Suppressor macrophage (primary cell): ENCODE measurements at regions not wholly inside any gene's neighbourhood (a gene's known extent, or its start where the extent isn't known, plus 50 kb on each side); places are given as distances from the start of the nearest gene placed in this dataset.

Experiments
- DNase-seq, 4 experiments: peaks; one replicate each; pipeline ENCODE4 v3.0.0-alpha.2; 2020 to 2022

DNA sequence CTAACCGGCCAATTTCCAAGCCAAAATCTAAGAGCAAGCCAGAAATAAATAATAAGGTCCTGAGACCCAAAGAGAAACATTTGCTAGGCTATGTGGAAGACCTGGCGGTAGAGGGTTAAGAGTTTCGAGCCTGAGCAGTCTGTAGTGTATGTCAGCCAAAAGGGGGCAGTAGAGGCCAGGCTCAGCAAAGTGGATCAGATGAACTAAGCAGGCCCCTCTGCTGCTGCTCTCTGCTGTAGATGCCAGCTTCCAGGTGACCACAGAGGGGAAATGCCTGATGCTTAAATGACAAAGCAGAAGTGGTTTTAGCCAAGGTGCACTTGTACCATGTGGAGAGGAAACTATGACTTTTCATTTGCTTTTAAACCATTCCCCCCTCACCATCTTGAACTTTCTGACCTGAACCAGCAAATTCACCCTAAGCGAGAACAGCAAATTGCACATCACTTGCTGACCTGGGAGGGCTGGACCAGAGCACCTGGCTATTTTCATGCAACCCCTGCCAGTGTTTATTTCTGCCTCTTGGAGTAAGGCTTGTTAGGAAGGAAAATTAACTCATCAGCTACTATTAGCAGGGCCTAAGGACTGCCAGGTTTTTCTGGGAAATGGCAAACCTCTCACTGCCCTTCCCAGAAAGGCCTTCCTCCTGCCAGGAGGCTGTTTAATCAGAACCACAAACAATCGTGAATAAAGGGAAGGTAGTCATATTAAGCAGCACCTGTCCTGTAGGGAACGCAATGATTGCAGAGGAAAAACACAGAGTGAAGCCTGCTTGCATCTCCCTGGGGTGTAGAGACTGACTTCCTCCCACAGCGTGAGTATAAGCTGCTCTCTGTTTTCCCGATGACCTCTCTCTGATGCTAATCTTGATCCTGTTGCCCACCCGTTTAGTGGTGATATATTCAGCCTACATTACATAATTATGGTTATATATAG is 818.2 kb downstream of the TLR4 start:
- DNase-seq = peak; percentile 60 to 72 (median 66)

DNA sequence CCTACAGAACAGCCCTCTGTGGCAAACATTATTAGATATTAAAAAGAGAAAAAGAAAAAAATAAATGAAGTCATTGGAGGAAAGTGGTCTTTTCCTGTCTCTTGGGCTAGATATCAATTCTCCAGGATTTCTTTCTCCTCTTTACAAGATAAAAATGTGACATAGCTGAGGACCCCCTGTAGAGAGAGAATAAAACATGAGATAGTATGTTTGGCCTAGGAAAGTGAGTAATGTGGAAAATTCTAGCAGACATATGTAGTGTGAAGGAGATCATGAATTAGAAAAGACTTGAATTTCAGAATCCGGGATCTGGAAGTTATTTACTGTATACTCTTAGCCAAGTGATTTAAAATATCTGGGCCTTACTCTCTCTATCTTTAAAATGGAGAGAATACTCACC is 823.1 kb downstream of the TLR4 start:
- DNase-seq = no peak

DNA sequence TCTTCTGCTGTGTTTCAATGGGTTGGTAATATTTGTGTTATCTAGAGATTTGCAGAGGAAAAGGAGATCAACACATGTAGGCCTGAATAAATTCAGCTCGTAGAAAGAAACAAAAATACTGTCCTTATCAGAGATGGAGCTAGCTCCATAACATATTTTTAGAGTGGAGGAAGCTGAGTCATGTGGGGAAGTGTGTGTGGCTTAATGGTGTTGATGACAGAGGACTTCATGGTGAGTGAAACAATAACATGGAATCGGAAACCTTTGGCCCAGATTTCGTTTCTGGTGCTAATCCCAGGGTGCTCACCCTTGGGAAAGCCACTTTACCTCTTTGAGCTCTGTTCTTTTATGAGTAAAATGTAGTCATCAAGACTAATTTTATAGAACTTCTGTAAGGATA is 825.0 kb downstream of the TLR4 start:
- peak; percentile 23 to 56 (median 44) for DNase-seq

DNA sequence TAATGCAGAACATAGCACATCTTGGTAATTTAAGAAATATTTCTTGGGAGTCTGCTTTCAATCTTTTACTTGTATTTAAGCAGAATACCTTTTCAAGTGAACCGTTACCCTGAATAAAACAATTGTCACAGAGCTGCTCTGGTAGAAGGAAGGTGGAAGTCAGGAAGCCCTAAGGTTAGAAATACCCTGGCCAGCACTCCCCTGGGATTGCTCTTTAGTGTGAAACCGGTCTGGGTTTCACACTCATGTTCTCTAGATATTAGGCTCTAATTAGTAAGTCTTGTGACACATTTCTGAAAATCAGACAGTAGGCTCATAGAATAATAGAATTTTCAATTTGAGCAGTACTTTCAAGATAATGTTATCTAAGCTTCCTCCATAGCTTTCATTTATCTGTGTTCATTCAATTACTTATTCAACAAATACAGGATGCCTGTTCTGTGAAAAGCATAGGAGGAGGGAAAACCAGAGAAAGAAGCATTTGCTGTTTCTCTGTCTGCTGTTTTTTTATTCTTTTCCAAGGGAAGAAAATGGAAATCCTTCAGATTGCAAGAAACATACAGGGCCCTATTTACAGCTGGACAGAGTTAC is 825.5 kb downstream of the TLR4 start:
- no peak for DNase-seq

DNA sequence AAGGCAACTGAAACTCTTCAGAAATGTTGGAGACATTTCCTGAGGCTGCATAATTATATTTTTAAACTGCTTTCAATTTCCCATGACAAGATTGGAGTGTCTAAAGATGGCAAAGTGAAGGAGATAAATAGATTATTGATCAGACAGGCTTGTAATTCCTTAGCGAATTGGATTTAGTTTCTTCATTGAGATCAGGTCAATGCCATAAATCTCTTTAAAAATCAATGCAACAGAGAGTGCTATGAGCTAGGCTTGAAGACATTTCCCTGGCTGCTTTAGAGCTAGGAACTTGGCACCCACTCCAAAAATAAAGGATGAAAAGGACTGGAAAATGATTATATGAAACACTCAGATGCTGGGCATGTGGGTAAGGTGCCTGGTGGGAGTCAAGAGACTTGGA is 828.4 kb downstream of the TLR4 start:
- no peak for DNase-seq

DNA sequence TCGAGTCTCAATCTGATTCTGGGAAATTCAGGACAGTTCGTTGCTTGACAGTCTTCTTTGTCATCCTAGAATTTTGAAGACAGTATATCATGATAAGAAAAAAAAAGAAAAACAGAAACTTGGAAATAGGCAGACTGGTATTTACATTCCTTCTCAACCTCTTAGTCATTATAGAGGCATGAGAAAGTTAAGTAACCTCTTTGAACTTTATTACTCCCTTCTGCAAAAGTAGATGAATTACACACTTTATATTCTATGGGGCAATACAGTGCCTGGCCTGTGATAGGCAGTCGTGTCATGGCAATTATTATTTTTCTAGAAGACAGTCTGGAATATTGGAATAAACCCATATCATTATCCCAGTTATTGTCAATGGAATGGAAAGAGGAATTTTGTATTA is 828.9 kb downstream of the TLR4 start:
- DNase-seq = no peak

DNA sequence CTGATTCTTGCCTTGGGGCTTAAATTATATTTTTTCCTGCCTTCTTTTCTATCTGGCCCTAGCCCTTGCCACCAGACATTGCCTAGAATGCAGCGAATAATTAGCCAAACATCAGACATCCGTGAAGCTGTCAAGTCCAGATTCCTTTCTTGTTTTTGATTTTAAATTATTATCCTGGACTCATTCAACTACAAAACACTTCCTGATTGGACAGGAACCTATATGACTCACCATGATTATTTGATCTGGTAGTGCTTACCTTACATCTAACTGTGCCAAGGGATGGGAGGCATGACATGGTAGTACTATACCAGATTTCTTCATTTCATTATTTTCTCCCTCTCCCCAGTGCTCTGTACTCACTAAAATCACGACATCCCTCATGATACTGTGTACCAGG is 829.6 kb downstream of the TLR4 start:
- DNase-seq = no peak

DNA sequence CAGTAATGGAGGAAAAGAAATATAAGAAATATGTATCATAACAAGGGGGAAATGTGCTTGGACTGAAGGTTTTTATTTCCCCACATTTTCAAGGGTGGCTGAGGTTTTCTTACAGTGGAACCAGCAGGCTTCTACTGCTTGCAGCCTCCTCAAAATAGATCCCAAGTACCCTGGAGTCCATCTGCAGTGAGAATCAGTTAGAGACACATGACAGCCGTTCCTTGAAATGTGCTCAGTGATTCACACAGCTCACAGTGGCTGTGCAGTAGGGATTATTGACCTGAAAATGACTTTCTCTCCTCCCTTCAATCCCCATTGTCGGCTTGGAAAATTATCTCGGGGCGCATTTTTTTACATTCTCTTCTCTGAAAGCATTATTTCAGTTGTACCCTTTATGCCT is 832.0 kb downstream of the TLR4 start:
- DNase-seq = no peak

DNA sequence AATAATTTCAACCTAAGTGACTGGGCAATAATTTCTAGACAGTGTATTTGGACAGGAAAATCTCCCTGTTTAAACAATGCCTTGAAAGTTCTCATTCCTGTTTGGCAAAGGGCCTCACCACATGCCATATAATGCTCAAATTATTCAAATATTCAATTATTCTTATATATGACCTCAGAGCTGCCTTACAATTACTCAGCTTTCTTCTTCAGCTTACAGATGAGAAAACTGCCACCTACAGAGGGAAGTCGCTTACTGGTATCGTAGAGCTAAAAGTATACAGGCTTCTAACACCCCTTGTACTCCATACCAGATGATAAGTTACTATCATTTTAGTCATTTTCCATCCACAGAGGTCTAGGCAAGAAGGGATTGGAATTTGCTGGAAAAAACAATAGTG is 830.3 kb downstream of the BRINP1 start:
- DNase-seq = no peak

DNA sequence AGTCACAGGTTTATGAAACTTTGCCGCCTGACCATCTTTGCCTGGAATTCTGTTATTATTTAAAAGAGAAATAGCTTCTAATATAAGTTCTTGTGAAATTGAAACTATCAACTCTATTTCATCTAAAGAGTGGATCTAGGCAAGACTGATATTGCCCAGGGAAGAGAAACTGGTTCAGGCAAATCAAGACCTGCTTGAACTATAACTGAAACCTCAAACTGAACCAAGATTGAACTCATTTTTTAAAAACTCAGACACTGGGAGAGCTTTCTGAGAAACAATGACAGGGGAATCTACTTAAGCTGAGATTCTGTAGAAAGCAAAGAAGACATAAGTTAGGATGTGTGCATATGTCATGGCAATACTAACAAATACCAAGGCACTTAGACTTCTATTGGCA is 815.8 kb downstream of the BRINP1 start:
- DNase-seq = no peak

DNA sequence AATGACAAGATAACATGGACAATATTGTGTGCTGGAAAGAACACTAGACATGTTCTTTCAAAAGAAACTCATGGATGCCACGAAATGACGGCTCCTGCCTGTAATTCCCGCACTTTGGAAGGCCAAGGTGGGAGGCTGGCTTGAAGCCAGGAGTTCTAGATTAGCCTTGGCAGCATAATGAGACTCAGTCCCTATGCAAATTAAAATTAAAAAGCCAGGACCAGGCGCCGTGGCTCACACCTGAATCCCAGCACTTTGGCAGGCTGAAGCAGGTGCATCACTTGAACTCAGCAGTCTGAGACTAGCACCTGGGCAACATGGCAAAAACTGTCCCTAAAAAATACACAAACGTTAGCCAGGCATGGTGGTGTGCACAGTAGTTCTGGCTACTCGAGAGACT is 814.2 kb downstream of the BRINP1 start:
- DNase-seq = no peak

DNA sequence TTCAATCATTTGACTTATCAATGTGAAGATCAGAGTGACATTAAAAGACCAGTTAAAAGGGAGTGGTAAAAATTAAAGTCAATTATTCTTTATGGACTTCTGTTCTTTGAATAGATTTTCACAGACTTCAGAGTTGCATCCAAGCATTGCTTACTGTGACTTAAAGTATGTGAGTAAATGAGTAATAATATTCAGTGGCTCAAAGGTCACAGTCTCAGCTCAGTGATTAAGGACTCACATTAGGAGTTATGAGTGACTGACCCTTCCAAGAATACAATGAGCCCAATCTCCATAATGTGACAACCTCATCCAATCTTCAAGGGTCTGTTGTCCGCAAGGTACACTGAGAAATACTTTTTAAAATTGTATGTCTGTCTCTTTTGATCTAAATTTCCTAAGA is 811.2 kb downstream of the BRINP1 start:
- DNase-seq = no peak

DNA sequence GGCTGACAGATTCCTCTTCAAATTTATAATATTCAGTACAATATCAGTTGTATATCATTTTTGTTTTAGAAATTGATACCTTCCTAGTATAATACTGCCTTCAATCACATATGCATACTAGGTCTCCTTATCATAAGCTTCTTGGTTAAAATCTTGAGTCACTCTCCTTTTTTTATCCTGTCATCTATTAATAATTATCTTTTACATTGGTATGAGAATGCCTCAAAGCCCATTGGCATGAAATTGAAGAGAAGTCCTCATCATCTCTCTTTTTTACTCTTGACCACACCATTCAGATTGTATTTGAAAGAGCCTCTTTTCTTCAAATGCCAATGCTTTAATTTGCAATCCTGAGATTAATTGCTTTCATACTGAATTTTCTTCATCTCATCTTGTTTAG is 810.3 kb downstream of the BRINP1 start:
- DNase-seq = no peak

DNA sequence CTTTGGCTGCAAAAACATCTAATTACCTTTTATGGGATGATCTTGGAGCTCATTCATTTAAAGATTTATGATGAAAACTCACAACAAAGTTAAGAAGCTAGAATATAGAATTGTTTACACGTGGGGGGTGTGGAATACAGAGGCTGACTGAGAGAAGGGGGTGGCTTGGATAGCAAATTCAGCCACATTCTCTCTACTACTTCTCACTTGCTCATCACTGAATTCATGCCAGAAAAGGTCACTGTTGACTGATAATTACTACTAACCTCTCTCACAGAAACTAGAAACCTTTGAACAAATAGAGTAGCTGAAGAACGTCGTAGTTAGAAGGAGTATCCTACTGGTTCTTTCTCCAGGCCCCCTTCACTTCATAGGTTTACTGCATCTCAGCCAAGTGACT is 808.2 kb downstream of the BRINP1 start:
- DNase-seq = no peak

DNA sequence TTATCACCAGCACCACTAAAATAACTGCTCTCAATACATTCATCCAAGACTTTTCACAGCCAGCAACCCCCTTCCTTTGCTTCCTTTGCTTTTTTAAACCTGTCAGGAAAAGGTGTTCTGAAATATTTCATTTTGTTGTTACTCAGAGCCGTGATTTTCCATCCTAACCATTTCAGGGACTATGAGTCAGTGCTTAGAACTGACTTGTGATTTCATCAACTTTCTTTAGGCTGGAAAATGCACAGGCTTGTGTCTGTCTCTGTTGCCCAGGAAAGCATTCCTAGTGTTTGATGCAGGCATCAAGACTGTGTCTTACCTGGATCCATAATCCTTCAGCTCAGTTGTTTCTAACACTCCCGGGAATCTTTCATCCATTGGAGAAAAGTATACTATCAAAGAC is 805.6 kb downstream of the BRINP1 start:
- no peak for DNase-seq

DNA sequence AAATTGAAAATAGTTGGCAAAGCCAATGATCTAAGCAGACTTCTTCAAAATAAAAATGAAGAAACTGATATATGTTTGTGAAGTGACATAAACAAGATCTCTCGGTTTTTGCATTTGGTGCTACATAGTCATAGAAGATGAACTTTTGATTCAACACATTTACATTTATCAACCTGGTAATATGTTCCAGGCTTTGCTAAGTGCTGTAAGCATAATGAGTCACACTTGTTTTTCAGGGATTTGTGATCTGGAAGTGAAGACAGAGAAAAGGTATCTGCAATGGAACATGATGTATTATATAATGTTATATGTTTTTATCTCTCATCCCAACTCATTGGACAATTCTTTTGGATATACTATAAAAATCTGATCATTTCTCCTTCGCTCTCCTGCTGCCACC is 801.4 kb downstream of the BRINP1 start:
- DNase-seq = no peak

DNA sequence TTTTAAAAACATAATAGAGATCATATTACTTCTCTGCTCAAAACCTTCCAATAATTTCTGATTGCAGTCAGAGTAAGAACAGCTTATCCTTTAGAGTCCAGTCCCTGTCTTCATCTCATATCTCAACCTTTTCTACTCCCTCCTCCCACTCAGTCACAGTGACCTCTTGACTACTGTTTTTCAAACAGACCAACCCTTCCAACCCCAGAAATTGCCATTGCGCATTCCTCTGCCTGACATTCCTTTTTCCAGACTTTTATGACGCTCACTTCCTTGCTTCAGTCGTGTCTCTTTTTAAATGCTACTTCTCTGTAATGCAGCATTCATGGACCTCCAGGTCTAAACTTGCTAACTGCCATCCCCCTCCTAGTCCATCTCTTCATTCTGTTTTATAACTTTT is 800.5 kb downstream of the BRINP1 start:
- no peak for DNase-seq

DNA sequence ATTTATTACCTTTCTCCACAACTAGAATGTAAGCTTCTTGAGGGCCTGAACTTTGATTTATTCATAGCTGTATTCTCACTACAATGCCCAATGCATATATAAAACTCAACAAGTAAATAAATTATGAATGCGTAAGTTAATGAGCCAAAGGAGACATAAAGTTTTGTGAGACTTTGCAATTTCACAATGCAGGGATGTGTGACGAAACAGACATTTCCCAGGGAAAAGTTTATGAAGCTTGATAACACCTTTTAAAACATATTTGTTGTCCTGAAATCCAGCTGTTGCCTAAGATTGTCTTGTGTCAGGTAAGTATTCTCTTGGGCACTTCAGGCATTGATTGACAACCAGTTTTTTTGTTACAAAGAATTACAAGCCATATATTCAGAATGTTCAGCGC is 800.1 kb downstream of the BRINP1 start:
- no peak for DNase-seq

DNA sequence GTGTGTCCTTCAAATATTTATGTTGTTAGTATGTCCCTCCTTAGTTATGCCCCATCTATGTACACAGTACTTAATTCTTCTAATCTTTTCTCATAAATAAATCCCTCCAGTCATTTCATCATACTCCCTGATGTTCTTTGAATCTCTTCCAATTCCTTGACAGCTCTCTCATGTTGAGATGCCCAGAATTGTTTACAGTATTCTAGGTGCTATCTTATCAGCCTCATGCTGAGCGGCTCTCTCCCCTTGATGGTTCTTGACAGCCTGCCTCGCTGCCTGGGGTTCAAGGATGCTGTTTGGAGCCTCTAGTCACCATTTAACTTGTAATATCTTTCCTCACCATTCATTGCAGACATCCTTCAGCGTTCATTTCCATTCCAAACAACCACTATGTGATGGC is 799.2 kb downstream of the BRINP1 start:
- DNase-seq = no peak

DNA sequence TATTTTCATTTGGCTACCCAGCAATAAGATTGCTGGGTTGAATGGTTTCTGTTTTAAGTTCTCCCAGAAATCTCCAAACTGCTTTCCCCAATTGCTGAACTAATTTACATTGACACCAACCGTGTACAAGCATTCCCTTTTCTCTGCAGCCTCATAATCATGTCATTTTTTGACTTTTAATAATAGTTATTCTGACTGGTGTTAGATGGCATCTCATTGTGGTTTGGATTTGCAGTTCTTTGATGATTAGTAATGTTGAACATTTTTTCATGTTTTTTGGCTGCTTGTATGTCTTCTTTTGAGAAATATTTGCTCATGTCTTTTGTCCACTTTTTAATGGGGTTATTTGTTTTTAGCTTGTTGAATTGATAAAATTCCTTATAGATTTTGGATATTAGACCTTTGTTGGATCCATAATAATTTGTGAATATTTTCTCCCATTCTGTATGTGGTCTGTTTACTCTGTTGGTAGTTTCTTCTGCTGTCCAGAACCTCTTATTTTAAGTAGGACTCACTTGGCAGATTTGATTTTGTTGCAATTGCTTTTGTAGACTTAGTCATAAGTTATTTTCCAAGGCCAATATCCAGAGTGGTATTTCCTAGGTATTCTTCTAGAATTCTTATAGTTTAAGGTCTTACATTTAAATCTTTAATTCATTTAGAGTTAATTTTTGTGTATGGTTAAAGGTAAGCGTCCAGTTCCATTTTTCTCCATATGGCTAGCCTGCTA is 793.7 kb downstream of the BRINP1 start:
- DNase-seq = no peak

DNA sequence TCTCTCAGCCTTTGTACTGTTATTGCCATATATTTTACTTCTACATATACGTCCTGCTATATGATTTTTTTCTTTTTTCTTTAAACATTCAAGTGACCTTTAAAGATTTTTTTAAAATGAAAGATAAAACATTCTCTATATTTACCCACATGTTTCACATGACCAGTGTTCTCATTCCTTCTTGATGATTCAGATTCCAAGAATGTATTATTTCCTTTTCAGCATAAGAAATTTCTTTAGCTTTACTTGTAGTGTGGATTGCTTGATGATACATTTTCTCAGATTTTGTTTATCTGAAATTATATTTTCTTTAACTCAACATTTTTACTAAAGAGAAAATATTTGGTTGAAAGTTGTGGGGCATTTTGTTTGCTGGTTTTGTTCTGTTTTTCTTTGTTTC is 792.1 kb downstream of the BRINP1 start:
- no peak for DNase-seq

DNA sequence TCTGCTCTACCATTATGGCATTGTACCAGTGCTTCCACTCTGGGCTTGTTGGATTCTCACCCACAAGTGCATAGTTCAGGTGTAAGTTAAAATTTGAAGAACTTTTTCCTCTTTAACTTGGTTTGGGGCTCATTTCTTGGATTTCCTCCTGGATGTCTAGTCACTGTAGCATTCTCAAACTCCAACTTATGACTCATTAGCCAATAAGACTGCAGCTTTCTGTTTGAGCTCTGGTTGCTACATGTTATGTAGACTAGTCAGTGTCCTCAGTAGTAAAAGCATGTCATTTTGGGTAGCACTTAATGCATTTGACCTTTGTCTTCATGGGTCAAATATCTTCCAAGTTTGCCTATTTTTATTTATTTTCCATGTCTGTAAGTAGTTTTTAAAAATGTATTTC is 790.8 kb downstream of the BRINP1 start:
- DNase-seq = no peak

DNA sequence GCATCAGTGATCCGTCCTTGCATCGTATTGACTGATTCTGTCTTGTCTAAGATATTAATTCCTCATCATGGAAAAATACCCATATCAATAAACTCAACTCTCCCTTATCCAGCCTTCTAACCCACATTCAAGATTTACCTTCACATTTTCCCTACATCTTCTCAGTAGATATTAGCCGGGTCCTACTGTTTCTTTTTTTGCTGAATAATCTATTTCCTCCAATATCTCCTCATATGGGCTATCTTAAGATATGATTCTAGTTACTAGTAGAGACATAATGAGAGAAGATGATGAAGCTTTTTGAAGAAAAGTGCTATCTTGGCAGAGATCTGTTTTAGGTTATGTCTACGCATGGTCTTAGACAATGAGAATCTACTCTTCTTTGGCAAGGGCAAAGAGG is 785.8 kb downstream of the BRINP1 start:
- no peak for DNase-seq

DNA sequence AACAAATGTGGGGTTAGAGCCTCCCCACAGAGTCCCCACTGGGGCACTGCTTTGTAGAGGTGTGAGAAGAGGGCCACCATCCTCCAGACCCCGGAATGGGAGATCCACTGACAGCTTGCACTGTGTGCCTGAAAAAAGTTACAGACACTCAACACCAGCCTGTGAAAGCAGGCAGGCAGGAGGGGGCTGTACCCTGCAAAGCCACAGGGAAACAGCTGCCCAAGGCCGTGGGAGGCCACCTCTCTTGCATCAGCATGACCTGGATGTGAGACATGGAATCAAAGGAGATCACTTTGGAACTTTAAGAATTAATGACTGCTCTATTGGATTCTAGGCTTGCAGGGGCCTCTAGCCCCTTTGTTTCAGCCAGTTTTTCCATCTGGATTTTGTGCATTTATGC is 782.3 kb downstream of the BRINP1 start:
- DNase-seq = no peak
